ENCODE measurements at regions not wholly inside any gene's neighbourhood (a gene's known extent, or its start where the extent isn't known, plus 50 kb on each side); places are given as distances from the start of the nearest gene placed in this dataset.

GRCh38 chr6:14826456-14826855 lies 419.4 kb upstream of the JARID2 start:
- DNase-seq, result no peak
- TF ChIP-seq POLR2A (IDR thresholded peaks at IDR 0.05) (no peak), EP300 (IDR thresholded peaks at IDR 0.05) (no peak)
- no peak for ATAC-seq (ENCODE audit: low FRiP score in 2 of 2)
- WGBS, 2 donors, result 71 to 76% methylated on average over 4 of the region's 4 CpGs
- Histone ChIP-seq H3K4me3 (no peak overlapping the region), H3K4me1 (peaks cover 0 to 5% (median 0%) of the 10 kb centered on the region in 4 donors), H3K36me3 (no peaks in the 10 kb centered on the region), H3K27ac (no peak overlapping the region), H3K9me3 (no peaks in the 10 kb centered on the region), H3K27me3 (no peaks in the 10 kb centered on the region)

- ATAC-seq (ENCODE audit: low FRiP score in 2 of 2), result no peak
- TF ChIP-seq EP300 (IDR thresholded peaks at IDR 0.05) (no peak), POLR2AphosphoS5 (IDR thresholded peaks at IDR 0.05) (no peak)
Observed at GRCh38 chr6:14827354-14827753, 418.5 kb upstream of the JARID2 start.

GRCh38 chr6:14828201-14828611 lies 417.7 kb upstream of the JARID2 start:
- DNase-seq (no peak), ATAC-seq (ENCODE audit: low FRiP score in 2 of 2) (no peak)
- no peak overlapping the region for H3K4me3 ChIP-seq
- TF ChIP-seq EP300 (IDR thresholded peaks at IDR 0.05) (no peak), POLR2A (IDR thresholded peaks at IDR 0.05) (no peak), POLR2AphosphoS5 (IDR thresholded peaks at IDR 0.05) (no peak)
- H3K27ac ChIP-seq, result no peak overlapping the region
- H3K27me3 ChIP-seq, result no peaks in the 10 kb centered on the region
- H3K4me1 ChIP-seq, result no peaks in the 10 kb centered on the region
- no peaks in the 10 kb centered on the region for H3K9me3 ChIP-seq
- 53 to 58% methylated on average over 9 of the region's 9 CpGs for WGBS, 2 donors
- no peaks in the 10 kb centered on the region for H3K36me3 ChIP-seq

More at GRCh38 chr6:14827354-14827753, 418.5 kb upstream of the JARID2 start:
- 78 to 87% methylated on average over 10 of the region's 10 CpGs for WGBS, 2 donors
- H3K27ac ChIP-seq, result no peak overlapping the region
- DNase-seq, result no peak
- no peaks in the 10 kb centered on the region for H3K27me3 ChIP-seq
- H3K36me3 ChIP-seq, result no peaks in the 10 kb centered on the region
- H3K4me1 ChIP-seq, result peaks cover 0 to 5% (median 0%) of the 10 kb centered on the region in 4 donors
- H3K9me3 ChIP-seq, result no peaks in the 10 kb centered on the region
- no peak overlapping the region for H3K4me3 ChIP-seq

- Histone ChIP-seq H3K4me1 (no peaks in the 10 kb centered on the region), H3K36me3 (no peaks in the 10 kb centered on the region), H3K27me3 (no peaks in the 10 kb centered on the region), H3K27ac (no peak overlapping the region), H3K4me3 (no peak overlapping the region), H3K9me3 (no peaks in the 10 kb centered on the region)
- no peak for DNase-seq
- WGBS, 2 donors, result 83 to 90% methylated on average over 4 to 5 of the region's 5 CpGs
- no peak for ATAC-seq (ENCODE audit: low FRiP score in 2 of 2)
- TF ChIP-seq POLR2A (IDR thresholded peaks at IDR 0.05), result no peak
- no peak for TF ChIP-seq POLR2AphosphoS5 (IDR thresholded peaks at IDR 0.05)
- no peak for TF ChIP-seq EP300 (IDR thresholded peaks at IDR 0.05)
- no peak for TF ChIP-seq CTCF (IDR thresholded peaks at IDR 0.05)
Observed at GRCh38 chr6:14831070-14831469, 414.8 kb upstream of the JARID2 start.

GRCh38 chr6:14831937-14832336 lies 413.9 kb upstream of the JARID2 start:
- Histone ChIP-seq H3K9me3 (no peaks in the 10 kb centered on the region), H3K4me1 (no peaks in the 10 kb centered on the region), H3K27me3 (no peaks in the 10 kb centered on the region), H3K4me3 (no peak overlapping the region), H3K36me3 (no peaks in the 10 kb centered on the region), H3K27ac (no peak overlapping the region)
- TF ChIP-seq EP300 (IDR thresholded peaks at IDR 0.05) (no peak), CTCF (IDR thresholded peaks at IDR 0.05) (no peak), POLR2A (IDR thresholded peaks at IDR 0.05) (no peak), POLR2AphosphoS5 (IDR thresholded peaks at IDR 0.05) (no peak)
- ATAC-seq (ENCODE audit: low FRiP score in 2 of 2), result no peak
- WGBS, 2 donors, result 57 to 63% methylated on average over 6 of the region's 6 CpGs
- no peak for DNase-seq

GRCh38 chr6:14832427-14832826 lies 413.4 kb upstream of the JARID2 start:
- ATAC-seq (ENCODE audit: low FRiP score in 2 of 2) (no peak), DNase-seq (no peak)
- WGBS, 2 donors, result 59 to 67% methylated on average over 2 of the region's 2 CpGs
- Histone ChIP-seq H3K4me1 (no peaks in the 10 kb centered on the region), H3K4me3 (no peak overlapping the region), H3K27me3 (no peaks in the 10 kb centered on the region), H3K9me3 (no peaks in the 10 kb centered on the region), H3K36me3 (no peaks in the 10 kb centered on the region), H3K27ac (no peak overlapping the region)
- TF ChIP-seq CTCF (IDR thresholded peaks at IDR 0.05), result no peak
- TF ChIP-seq EP300 (IDR thresholded peaks at IDR 0.05), result no peak
- no peak for TF ChIP-seq POLR2AphosphoS5 (IDR thresholded peaks at IDR 0.05)

Measured in upper lobe of left lung (tissue), 6 donors.